ENCODE measurements at regions not wholly inside any gene's neighbourhood (a gene's known extent, or its start where the extent isn't known, plus 50 kb on each side); places are given as distances from the start of the nearest gene placed in this dataset.

- TF ChIP-seq MAX (IDR thresholded peaks at IDR 0.05) = no peak
- TF ChIP-seq REST (IDR thresholded peaks at IDR 0.05; ENCODE audit: low read depth) = no peak
- TF ChIP-seq, protein P1, sequence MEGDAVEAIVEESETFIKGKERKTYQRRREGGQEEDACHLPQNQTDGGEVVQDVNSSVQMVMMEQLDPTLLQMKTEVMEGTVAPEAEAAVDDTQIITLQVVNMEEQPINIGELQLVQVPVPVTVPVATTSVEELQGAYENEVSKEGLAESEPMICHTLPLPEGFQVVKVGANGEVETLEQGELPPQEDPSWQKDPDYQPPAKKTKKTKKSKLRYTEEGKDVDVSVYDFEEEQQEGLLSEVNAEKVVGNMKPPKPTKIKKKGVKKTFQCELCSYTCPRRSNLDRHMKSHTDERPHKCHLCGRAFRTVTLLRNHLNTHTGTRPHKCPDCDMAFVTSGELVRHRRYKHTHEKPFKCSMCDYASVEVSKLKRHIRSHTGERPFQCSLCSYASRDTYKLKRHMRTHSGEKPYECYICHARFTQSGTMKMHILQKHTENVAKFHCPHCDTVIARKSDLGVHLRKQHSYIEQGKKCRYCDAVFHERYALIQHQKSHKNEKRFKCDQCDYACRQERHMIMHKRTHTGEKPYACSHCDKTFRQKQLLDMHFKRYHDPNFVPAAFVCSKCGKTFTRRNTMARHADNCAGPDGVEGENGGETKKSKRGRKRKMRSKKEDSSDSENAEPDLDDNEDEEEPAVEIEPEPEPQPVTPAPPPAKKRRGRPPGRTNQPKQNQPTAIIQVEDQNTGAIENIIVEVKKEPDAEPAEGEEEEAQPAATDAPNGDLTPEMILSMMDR (IDR thresholded peaks at IDR 0.05 in 2 of 3, conservative IDR thresholded peaks at IDR 0.05 in 1 of 3; ENCODE audit: borderline replicate concordance in 1 of 3, insufficient read depth in 1 of 3, low read depth in 2 of 3, low read length in 2 of 3) = no peak
- TF ChIP-seq SIN3A (IDR thresholded peaks at IDR 0.05; ENCODE audit: low read depth) = no peak
- TF ChIP-seq EZH2 (IDR thresholded peaks at IDR 0.05) = no peak
- TF ChIP-seq EZH2phosphoT487 (IDR thresholded peaks at IDR 0.05; ENCODE audit: borderline replicate concordance) = no peak
- no peak for TF ChIP-seq POLR2AphosphoS5 (IDR thresholded peaks at IDR 0.05; ENCODE audit: low read depth, low read length)
- no peak for TF ChIP-seq POLR2A (IDR thresholded peaks at IDR 0.05; ENCODE audit: borderline replicate concordance, extremely low read depth, insufficient read depth, insufficient read length)
- no peak for TF ChIP-seq YY1 (IDR thresholded peaks at IDR 0.05; ENCODE audit: extremely low read depth, insufficient replicate concordance, low read depth, low read length)
- TF ChIP-seq ZBTB33 (IDR thresholded peaks at IDR 0.05; ENCODE audit: extremely low read depth, insufficient replicate concordance, low read length) = no peak
- no peak for TF ChIP-seq ELF1 (IDR thresholded peaks at IDR 0.05; ENCODE audit: borderline replicate concordance, low read depth)
- no peak for TF ChIP-seq CEBPB (IDR thresholded peaks at IDR 0.05; ENCODE audit: low read depth)
These were observed 297.0 kb downstream of the TDRD15 start for GRCh38 chr2:21420553-21421335.
